PFSK-1 (cell line): ENCODE measurements at regions not wholly inside any gene's neighbourhood (a gene's known extent, or its start where the extent isn't known, plus 50 kb on each side); places are given as distances from the start of the nearest gene placed in this dataset.

ENCODE experiments used
- FOXP2 ChIP-seq: optimal IDR thresholded peaks from 2 replicates; pipeline ENCODE3; 2011; ENCODE audit warnings: borderline replicate concordance, control low read depth, inconsistent platforms; ENCODE audit not compliant: insufficient read depth; ENCODE audit errors: extremely low read length, extremely low read depth
- POLR2AphosphoS5 ChIP-seq: IDR thresholded peaks from 2 replicates; pipeline ENCODE4 v1.6.1; 2012; ENCODE audit warnings: low read depth, mild to moderate bottlenecking, control low read depth, low read length, moderate library complexity
- REST ChIP-seq, 2 experiments: IDR thresholded peaks; 2 replicates each; pipeline versions ENCODE4 v1.6.1 to v1.8.0; 2011 to 2012; ENCODE audit warnings: low read depth in 2 of 2, low read length in 2 of 2, control low read depth in 1 of 2, inconsistent platforms in 1 of 2, mild to moderate bottlenecking in 1 of 2, moderate library complexity in 1 of 2; ENCODE audit not compliant: insufficient read depth in 1 of 2
- SIN3A ChIP-seq: IDR thresholded peaks from 2 replicates; pipeline ENCODE4 v1.6.1; 2012; ENCODE audit warnings: mild to moderate bottlenecking, low read length, moderate library complexity, borderline replicate concordance; ENCODE audit not compliant: insufficient read depth
- TAF1 ChIP-seq: IDR thresholded peaks from 2 replicates; pipeline ENCODE4 v1.6.1; 2012; ENCODE audit warnings: low read length, control low read depth, borderline replicate concordance; ENCODE audit not compliant: insufficient read depth

DNA sequence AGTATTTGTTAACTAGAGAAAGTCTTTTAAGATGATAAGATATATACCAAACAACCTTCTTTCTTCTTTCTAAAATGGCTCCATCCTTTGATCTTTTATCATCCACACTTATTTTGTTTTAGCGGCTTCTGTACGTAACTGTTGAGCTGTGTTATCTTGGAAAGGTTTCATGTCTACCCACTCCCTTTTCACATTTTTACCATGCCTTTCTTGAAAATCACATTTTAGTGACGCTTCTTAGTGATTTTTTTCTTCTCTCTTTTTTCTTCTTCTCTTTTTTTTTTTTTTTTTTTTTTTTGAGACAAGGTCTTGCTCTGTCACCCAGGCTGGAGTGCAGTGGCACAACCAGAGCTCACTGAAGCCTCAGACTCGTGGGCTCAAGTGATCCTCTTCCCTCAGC lies 135.1 kb downstream of the CHIC2 start:
- TF ChIP-seq REST (IDR thresholded peaks at IDR 0.05; ENCODE audit: insufficient read depth in 1 of 2, low read depth in 2 of 2, low read length in 2 of 2) = no peak
- no peak for TF ChIP-seq TAF1
- no peak for TF ChIP-seq FOXP2
- no peak for TF ChIP-seq SIN3A
- TF ChIP-seq POLR2AphosphoS5 = no peak

- no peak for TF ChIP-seq TAF1
- TF ChIP-seq POLR2AphosphoS5 = no peak
- TF ChIP-seq SIN3A = no peak
- TF ChIP-seq REST (IDR thresholded peaks at IDR 0.05; ENCODE audit: insufficient read depth in 1 of 2, low read depth in 2 of 2, low read length in 2 of 2) = no peak
Observed at GRCh38 chr4:53928825-53929224, 135.6 kb downstream of the CHIC2 start.

- TF ChIP-seq REST (IDR thresholded peaks at IDR 0.05; ENCODE audit: insufficient read depth in 1 of 2, low read depth in 2 of 2, low read length in 2 of 2) = no peak
- TF ChIP-seq SIN3A = no peak
- TF ChIP-seq POLR2AphosphoS5 = no peak
- TF ChIP-seq TAF1 = no peak
- no peak for TF ChIP-seq FOXP2
Observed at GRCh38 chr4:53925050-53925605, 139.3 kb downstream of the CHIC2 start.

DNA sequence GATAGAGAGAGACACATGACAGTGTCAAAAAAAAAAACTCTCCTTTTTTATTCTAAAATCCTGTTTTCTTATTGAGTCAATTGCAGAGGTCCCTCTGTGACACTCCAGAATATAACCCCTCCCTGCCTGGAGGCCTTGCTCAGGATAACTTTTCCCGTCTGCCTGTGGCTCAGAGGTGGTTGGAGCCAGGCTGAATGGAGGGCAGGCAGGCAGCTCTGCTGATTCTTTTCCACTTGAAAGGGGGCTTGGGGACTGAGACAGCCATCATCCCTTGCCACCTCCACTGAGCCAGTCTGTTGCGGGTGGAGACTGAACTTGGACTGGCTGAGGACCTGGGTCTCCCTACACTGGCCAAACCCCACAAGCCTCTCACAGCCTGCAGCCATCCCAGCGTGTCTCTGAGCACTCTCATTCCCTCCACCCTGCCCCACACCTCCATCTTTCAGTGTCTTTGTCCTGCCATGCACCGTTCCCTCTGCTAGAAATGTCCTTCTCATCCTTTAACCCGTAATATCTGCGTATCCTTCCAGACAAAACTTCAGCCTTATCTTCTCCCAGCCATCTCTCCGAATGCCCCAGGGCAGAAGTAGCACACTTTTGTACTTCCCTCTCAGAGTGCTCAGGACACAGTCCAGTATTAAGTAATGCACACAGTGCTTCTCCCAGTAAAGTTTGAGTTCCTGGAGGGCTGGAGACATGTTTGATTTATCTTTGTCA lies 139.9 kb downstream of the CHIC2 start:
- TF ChIP-seq POLR2AphosphoS5 (no peak), FOXP2 (no peak), TAF1 (no peak), SIN3A (no peak), REST (IDR thresholded peaks at IDR 0.05; ENCODE audit: insufficient read depth in 1 of 2, low read depth in 2 of 2, low read length in 2 of 2) (no peak)
